Renal cortical epithelial cell (primary cell): ENCODE measurements at regions not wholly inside any gene's neighbourhood (a gene's known extent, or its start where the extent isn't known, plus 50 kb on each side); places are given as distances from the start of the nearest gene placed in this dataset.
A peak's percentile ranks its signal among the peaks of the same experiment; 100 is the strongest.

Experiments used
- DNase-seq: peaks from one replicate; pipeline ENCODE4 v3.0.0-alpha.2; 2011; ENCODE audit warnings: low read depth

- DNase-seq = no peak
These were observed 408.5 kb upstream of the AGTR1 start for GRCh38 chr3:148289159-148289558.

DNA sequence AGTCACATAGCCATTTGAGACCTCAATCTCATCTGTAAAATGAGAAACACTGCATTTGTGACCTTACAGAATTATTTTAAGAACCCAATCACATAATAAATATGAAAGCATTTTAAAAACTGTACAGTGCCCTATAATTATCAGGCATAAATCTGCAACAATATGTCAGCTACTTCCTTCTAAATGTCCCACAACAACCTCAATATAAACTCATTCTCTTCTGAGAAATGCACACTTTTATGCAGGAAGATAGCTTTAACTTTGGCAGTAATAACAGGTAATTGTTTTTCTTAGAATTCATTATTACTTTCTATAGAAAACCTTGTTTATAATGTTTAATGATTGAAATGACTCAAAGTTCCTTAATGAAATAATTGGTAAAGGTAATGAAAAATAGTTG lies 400.7 kb upstream of the AGTR1 start:
- DNase-seq = no peak

GRCh38 chr3:148307443-148307843 lies 390.3 kb upstream of the AGTR1 start:
- no peak for DNase-seq

DNA sequence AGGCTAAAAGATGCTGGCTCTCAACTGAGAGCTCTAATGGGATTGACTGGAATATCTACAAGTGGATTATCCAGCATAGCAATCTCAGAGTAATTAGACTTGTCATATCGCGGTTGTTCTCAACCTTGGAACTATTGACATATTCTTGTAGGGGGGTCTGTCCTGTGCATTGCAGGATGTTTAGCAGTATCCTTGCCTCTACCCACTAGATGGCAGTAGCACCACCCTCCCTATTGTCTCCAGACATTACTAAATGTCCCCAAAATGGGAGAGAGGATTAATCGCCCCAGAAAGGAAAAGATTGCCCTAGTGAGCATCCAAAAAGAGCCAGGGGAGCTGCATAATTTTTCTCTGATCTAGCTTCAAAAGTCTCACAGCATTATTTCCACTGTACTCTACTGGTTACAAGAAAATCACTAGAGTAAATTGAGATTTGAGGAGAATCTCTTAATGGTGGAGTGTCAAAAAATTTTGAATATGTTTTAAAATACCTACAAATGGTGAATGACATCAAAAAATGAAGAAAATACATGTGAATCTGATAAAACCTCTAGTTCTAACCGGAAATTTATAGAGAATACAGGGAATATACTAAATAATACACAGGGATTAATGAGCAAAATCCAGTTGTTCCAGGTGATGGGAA lies 388.2 kb upstream of the AGTR1 start:
- peak; percentile 15 for DNase-seq

DNA sequence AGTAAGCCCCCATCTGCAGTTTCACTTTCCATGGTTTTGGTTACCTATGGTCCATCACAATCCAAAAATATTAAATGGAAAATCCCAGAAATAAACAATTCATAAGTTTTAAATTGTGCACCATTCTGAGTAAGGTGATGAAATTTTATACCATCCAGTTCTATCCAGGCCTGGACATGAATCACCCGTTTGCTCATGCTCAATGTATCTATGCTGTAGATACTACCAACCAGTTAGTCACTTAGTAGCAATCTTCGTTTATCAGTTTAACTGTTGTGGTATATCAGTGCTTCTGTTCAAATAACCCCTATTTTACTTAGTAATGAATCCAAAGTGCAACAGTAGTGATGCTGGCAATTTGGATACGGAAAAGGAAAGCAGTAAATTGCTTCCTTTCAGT lies 381.9 kb upstream of the AGTR1 start:
- no peak for DNase-seq

DNA sequence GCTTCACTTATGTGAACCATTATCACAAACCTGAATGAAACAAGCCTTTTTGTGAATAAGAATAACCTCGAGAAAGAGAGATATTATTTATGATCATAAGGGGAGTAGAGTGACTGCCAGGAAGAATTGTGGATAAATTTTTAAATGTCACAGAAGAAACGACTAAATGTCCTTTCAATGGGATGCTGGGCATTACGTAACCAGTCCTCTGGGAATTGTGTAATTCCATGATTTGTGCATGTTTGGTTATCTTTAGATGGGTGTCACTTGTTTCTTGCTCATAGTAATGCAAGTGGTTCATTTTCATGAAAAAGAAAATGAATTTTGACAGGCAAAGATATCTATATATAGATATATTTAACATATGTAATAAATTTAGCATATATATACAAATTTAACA lies 379.5 kb upstream of the AGTR1 start:
- DNase-seq = no peak

DNA sequence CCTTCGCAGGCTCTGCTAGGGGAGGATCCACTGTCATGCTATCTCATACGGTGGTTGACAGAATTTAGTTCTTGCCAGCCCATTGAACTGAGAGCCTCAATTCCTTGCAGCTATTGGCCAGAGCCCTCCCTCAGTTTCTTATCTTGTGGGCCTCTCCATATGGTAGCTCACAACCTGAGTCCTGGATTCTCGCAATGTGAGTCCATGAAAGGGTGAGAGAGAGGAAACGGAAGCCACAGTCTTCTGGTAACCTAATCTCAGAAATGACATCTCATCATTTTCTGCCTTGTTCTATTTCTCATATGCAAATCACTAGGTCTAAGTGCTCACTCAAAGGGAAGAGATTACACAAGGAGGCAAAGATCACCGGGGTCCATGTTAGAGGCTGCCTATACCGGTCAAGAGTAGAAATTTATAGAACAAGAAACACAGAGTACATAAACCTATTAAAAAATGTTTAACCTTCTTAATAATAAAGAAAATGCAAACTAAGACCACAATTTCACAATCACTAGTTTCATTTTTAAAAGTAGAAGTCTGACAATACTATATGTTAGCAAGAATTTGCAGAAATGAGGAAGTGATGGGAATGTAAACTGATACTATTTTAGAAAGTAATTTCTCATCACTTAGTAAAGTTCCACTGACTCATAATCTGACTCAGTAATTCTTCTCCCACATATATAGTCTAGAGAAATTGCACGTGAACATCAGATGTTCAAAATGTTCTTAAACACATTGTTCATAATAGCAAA lies 378.4 kb upstream of the AGTR1 start:
- peak; percentile 3 for DNase-seq

DNA sequence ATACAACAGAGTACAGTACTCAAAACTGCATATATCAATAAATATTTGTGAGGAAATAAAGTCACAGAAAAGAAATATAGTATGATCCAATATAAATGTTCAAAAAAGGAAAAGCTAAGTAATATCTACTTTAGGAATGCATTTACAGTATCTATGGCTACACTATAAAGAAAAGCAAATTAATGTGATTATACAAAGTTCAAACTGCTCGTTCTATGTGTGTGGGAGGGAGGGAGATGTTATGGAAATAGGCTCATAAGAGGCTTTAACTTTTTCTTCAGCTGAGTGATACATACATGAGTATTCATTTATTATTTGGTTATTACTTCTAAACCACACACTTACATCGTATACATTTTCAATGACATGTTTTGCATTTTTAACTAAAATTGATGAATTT lies 377.7 kb upstream of the AGTR1 start:
- DNase-seq = no peak

DNA sequence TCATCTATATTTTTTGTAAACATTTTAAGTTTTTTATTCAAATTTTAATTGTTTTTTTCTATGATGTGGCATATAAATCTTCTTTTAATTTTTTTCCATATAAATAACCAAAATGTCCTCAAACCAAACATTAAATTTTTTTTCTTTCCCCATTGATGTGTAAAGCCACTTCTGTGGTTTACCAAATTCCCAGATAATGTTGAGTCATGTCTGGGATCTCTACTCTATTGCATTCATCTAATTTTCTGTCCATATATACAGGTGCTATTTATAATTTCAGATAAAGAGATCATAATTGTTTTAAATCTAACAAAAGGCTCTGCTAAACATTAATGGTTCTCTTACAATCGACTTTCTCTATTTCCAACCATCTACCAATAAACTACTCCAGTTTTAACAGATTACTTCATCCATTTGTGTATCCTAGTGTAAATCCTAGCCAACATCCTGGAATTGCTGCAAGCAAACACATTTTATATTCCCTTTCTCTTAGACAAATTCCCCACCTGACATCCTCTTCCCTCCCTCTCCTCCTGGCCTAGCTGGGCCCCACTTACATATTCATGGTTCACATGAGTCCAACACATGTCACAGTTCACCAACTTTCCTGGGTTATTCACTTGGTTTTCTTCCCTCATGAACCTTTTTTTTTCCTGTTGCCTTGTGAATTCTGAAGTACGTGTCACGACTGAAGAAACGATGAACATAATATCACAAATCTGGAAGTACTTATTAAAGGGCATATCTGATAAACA lies 368.0 kb upstream of the AGTR1 start:
- peak; percentile 42 for DNase-seq

- no peak for DNase-seq
These were observed 367.2 kb upstream of the AGTR1 start for GRCh38 chr3:148330542-148330941.

DNA sequence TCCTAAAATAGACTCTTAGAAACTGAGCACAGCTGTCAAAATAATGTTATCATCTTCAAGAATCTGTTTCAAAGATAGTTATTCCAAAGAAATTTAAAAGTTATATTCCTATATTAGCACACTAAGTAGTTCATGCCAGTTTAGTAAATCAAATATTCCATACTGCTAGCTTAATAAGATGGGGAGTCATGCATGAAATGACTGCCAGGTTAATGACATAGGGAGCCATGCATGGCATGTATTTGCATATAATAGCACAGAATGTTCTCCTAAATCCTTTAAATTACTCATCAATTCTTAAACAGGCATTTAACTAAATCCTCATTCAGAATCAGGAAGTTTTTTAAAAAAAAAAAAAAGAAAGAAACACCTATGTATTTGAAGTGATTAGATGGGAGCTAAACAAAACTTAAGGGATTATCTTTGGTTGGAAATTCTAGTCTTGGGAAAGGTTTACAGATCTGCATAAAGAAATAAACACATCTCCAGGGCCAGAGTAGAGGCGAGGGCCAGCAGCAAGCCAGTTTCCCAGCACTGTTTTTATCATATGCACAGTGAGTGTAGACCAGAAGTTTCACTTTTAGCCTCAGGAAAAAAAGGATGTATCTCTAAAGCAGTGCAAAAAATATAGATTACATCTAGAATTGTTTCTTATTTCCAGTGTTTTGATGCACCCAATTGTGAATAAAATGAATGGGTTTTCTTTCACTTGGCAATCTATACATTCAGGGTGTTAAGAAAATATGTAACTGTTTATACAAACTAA lies 366.4 kb upstream of the AGTR1 start:
- no peak for DNase-seq

GRCh38 chr3:148332509-148332908 lies 365.2 kb upstream of the AGTR1 start:
- no peak for DNase-seq

- DNase-seq = peak; percentile 8
These were observed 364.6 kb upstream of the AGTR1 start for GRCh38 chr3:148333091-148333490.

DNA sequence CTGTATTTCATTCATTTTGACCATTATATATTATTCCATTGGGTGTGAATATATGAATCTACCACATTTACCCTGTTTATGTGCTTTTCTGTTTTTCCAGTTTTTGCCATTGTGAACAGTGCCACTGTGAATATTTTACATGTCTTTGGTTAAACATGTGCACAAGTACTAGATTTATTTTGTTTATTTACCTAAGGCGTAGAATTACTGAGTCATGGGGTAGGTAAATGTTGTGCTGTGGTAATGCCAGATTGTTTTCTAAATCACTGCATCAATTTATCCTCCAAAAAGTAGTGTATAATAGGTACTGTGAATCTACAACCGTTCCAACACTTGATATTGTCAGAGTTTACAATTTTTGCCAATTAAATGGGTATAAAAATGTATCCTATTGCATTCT lies 362.1 kb upstream of the AGTR1 start:
- DNase-seq = no peak

DNA sequence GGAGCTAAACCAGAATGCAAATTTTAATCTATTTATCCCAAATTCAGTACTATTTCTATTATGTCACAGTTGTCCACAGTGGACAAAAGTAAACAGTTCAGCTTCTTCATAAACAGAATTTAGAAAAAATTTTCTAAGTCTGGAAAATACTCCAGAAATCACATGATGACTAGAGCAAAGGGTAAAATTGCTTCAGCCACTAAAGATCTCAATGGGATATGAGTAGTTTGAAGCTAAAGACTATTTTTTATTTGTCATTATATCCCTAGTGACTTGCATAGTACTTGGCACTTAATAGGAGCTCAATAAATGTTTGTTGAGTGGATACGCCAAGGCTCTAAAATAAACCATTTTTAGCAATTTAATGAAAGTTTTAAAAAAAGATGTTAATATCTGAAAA lies 354.3 kb upstream of the AGTR1 start:
- DNase-seq = no peak

DNA sequence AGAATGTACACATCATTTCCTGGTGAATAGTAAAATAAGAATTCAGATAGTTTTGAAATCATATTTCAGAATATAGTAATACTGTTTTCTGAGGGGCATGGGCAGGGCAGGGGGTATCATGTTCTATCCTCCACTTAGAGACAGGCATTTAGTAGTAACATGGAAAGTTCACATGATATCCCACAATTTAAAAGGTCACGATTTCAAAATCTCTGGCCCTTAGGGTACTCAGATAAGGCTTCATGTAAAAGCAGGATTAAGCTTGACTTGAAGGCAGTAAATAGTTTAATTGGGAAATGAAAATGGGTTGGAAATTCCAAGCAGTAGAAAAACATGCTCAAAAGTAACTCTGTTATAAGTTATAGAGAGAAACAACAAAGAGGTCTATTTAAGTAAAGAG lies 353.2 kb upstream of the AGTR1 start:
- DNase-seq = no peak

DNA sequence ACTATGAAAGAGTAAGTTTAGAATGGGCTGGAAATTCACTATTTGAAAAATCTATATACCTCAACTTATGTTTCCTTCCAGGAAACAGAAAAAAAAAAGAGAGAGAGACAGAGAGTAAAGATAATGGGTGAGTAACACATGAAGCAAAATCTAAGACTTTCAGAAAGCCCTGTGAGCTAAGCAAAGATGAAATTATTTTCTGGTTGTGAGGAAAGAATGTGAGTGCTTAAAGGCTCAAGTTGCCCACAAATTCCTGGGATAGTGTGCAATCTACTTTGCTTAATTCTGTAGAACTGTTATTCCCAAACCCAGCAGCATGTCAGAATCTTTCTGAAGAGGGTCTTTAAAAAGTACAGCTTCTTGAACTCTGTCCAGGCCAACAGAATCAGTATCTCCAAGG lies 337.7 kb upstream of the AGTR1 start:
- no peak for DNase-seq

DNA sequence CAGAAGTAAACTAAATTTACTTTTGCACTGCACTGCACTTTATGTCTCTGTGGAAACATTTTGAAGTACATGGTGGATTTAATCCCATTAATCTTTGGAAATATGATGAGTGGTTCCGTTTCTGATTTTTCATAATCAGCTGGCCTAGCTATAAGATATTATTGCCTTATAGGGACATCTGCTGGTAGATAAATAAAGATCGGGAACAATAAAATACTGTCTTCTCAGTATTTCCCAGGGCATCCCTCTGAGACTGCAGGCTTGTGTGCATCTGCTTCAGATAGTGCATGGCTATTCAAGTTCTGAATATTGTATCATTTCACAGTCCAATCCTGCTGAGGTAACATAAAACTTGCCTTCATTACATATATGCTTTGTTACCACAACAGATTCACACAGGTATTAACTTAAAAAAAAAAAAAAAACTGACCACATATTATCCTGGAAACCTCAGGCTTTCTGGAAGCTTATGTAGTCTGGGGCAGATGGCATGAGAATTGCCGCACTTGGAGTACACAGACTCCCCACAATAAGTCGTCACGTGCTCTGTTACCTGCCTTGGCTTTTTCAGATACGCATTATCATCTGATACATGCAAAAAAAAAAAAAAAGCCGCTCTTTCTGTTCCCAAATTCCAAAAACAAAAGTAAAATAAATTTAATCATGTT lies 330.8 kb upstream of the AGTR1 start:
- DNase-seq = no peak

GRCh38 chr3:148367756-148368155 lies 329.9 kb upstream of the AGTR1 start:
- no peak for DNase-seq

- DNase-seq = no peak
These were observed 328.3 kb upstream of the AGTR1 start for GRCh38 chr3:148369381-148369780.

DNA sequence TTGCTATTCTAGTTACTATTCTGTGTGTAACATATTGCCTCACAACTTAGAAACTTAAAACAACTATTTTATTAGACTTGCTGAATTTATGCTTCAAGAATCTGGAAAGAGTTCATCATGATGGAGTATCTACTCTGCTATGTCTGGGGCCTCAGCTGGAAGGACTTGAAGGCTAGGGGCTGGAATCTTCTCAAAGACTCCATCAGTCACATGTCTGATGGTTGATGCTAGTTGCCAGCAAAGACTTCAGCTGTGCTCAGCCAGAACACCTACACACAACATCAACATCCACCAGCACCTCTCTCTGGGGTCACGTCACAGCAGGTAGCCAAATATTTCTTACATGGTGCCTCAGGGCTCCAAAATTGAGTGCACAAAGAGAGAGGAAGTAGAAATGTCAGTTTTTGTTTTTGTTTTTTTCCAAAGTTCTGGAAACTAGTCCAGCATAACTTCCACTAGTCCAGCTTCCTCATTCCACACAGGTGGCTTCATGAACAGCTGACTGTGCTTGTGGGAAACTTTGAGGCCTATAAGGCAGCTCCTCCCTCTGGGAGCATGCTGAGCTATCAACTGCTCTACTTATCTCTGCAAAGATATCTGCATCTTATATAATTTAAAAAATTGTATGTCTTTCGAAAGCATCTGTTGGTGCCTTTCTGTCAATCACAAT lies 325.4 kb upstream of the AGTR1 start:
- peak; percentile 26 for DNase-seq
